ENCODE measurements at regions not wholly inside any gene's neighbourhood (a gene's known extent, or its start where the extent isn't known, plus 50 kb on each side); places are given as distances from the start of the nearest gene placed in this dataset.

- H3K9me3 ChIP-seq (ENCODE audit: control insufficient read depth in 4 of 4, insufficient read depth in 3 of 4, low read length in 3 of 4): no peaks in the 10 kb centered on the region
- no peak overlapping the region for H3K4me3 ChIP-seq
- H3K9ac ChIP-seq (ENCODE audit: insufficient read depth in 1 of 2, low read length in 2 of 2): no peak overlapping the region
- H3K27ac ChIP-seq (ENCODE audit: low read depth in 1 of 2, low read length in 1 of 2): no peak overlapping the region
- DNase-seq (no peak), ATAC-seq (ENCODE audit: insufficient read depth, low FRiP score) (no peak)
- H3K27me3 ChIP-seq (ENCODE audit: control insufficient read depth in 3 of 3, insufficient read depth in 3 of 3, low read length in 2 of 3): no peaks in the 10 kb centered on the region
- H3K36me3 ChIP-seq (ENCODE audit: control insufficient read depth in 4 of 4, insufficient read depth in 4 of 4, low read length in 4 of 4): no peaks in the 10 kb centered on the region
- WGBS, 2 donors: 68 to 76% methylated on average over 3 of the region's 3 CpGs
- TF ChIP-seq, protein P1, sequence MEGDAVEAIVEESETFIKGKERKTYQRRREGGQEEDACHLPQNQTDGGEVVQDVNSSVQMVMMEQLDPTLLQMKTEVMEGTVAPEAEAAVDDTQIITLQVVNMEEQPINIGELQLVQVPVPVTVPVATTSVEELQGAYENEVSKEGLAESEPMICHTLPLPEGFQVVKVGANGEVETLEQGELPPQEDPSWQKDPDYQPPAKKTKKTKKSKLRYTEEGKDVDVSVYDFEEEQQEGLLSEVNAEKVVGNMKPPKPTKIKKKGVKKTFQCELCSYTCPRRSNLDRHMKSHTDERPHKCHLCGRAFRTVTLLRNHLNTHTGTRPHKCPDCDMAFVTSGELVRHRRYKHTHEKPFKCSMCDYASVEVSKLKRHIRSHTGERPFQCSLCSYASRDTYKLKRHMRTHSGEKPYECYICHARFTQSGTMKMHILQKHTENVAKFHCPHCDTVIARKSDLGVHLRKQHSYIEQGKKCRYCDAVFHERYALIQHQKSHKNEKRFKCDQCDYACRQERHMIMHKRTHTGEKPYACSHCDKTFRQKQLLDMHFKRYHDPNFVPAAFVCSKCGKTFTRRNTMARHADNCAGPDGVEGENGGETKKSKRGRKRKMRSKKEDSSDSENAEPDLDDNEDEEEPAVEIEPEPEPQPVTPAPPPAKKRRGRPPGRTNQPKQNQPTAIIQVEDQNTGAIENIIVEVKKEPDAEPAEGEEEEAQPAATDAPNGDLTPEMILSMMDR (IDR thresholded peaks at IDR 0.05; ENCODE audit: control extremely low read depth, extremely low read depth): no peak
- H3K4me1 ChIP-seq (ENCODE audit: control insufficient read depth in 5 of 5, insufficient read depth in 5 of 5, low read length in 5 of 5): no peaks in the 10 kb centered on the region
Observed at GRCh38 chr3:164752812-164753211, 325.5 kb downstream of the SI start.

DNA sequence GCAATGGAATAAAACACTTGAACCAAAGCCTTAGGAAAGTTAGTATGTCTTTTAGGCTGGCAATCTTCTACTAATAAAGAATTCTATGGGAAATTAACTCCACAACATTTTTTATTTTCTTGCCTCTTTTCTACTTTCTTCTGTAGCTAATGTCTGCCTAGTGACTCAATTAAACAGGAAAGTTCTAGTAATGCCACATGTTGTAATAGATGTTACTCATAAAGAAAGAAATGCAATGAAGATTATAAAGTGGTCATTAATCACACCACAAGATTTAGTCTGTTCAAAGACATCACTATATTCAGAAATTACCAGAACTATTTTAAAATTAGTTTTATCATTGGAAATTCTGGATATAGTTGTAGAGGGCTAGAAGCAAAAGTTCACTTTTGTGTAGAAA, 329.7 kb downstream of the SI start:
- DNase-seq (no peak), ATAC-seq (ENCODE audit: insufficient read depth, low FRiP score) (no peak)
- Histone ChIP-seq H3K36me3 (ENCODE audit: control insufficient read depth in 4 of 4, insufficient read depth in 4 of 4, low read length in 4 of 4) (no peaks in the 10 kb centered on the region), H3K4me3 (no peak overlapping the region), H3K9ac (ENCODE audit: insufficient read depth in 1 of 2, low read length in 2 of 2) (no peak overlapping the region), H3K9me3 (ENCODE audit: control insufficient read depth in 4 of 4, insufficient read depth in 3 of 4, low read length in 3 of 4) (no peaks in the 10 kb centered on the region), H3K27ac (ENCODE audit: low read depth in 1 of 2, low read length in 1 of 2) (no peak overlapping the region), H3K27me3 (ENCODE audit: control insufficient read depth in 3 of 3, insufficient read depth in 3 of 3, low read length in 2 of 3) (no peaks in the 10 kb centered on the region), H3K4me1 (ENCODE audit: control insufficient read depth in 5 of 5, insufficient read depth in 5 of 5, low read length in 5 of 5) (no peaks in the 10 kb centered on the region)
- TF ChIP-seq, protein P1 (IDR thresholded peaks at IDR 0.05; ENCODE audit: control extremely low read depth, extremely low read depth): no peak

GRCh38 chr3:164741869-164742268, 336.4 kb downstream of the SI start:
- no peaks in the 10 kb centered on the region for H3K9me3 ChIP-seq (ENCODE audit: control insufficient read depth in 4 of 4, insufficient read depth in 3 of 4, low read length in 3 of 4)
- 85 to 87% methylated on average over 6 of the region's 6 CpGs for WGBS, 2 donors
- TF ChIP-seq, protein P1 (IDR thresholded peaks at IDR 0.05; ENCODE audit: control extremely low read depth, extremely low read depth): no peak
- no peak for ATAC-seq (ENCODE audit: insufficient read depth, low FRiP score)
- H3K27ac ChIP-seq (ENCODE audit: low read depth in 1 of 2, low read length in 1 of 2): no peak overlapping the region
- no peaks in the 10 kb centered on the region for H3K36me3 ChIP-seq (ENCODE audit: control insufficient read depth in 4 of 4, insufficient read depth in 4 of 4, low read length in 4 of 4)
- no peak for DNase-seq
- no peaks in the 10 kb centered on the region for H3K4me1 ChIP-seq (ENCODE audit: control insufficient read depth in 5 of 5, insufficient read depth in 5 of 5, low read length in 5 of 5)
- H3K27me3 ChIP-seq (ENCODE audit: control insufficient read depth in 3 of 3, insufficient read depth in 3 of 3, low read length in 2 of 3): no peaks in the 10 kb centered on the region
- H3K4me3 ChIP-seq: no peak overlapping the region
- H3K9ac ChIP-seq (ENCODE audit: insufficient read depth in 1 of 2, low read length in 2 of 2): no peak overlapping the region

DNA sequence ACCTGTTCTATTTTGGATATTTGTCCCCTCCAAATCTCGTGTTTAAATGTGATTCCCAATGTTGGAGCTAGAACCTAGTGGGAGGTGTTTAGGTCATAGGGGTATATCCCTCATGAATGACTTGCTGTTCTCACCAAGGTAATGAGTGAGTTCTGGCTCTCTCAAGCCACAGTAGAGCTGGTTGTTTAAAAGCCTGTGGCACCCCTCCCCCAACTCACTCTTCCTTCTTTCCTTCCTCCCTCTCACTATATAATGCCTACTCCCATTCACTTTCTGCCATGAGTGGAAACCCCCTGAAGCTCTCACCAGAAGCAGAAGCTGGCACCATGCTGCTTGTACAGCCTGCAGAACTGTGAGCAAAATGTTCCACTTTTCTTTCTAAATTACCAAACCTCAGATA, 341.1 kb downstream of the SI start:
- no peaks in the 10 kb centered on the region for H3K4me1 ChIP-seq (ENCODE audit: control insufficient read depth in 5 of 5, insufficient read depth in 5 of 5, low read length in 5 of 5)
- ATAC-seq (ENCODE audit: insufficient read depth, low FRiP score) (no peak), DNase-seq (no peak)
- H3K9ac ChIP-seq (ENCODE audit: insufficient read depth in 1 of 2, low read length in 2 of 2): no peak overlapping the region
- WGBS, 2 donors: 56 to 66% methylated on average over 1 of the region's 1 CpG
- no peaks in the 10 kb centered on the region for H3K36me3 ChIP-seq (ENCODE audit: control insufficient read depth in 4 of 4, insufficient read depth in 4 of 4, low read length in 4 of 4)
- TF ChIP-seq, protein P1 (IDR thresholded peaks at IDR 0.05; ENCODE audit: control extremely low read depth, extremely low read depth): no peak
- no peak overlapping the region for H3K4me3 ChIP-seq
- H3K27ac ChIP-seq (ENCODE audit: low read depth in 1 of 2, low read length in 1 of 2): no peak overlapping the region
- H3K9me3 ChIP-seq (ENCODE audit: control insufficient read depth in 4 of 4, insufficient read depth in 3 of 4, low read length in 3 of 4): no peaks in the 10 kb centered on the region
- H3K27me3 ChIP-seq (ENCODE audit: control insufficient read depth in 3 of 3, insufficient read depth in 3 of 3, low read length in 2 of 3): no peaks in the 10 kb centered on the region

All from lung (tissue), 11 donors.